Hematopoietic multipotent progenitor cell treated with erythropoietin and hydrocortisone succinate and interleukin-3 and kit ligand, for 8 days (in vitro differentiated cells): ENCODE measurements at regions not wholly inside any gene's neighbourhood (a gene's known extent, or its start where the extent isn't known, plus 50 kb on each side); places are given as distances from the start of the nearest gene placed in this dataset.
"Not testable (repeated sequence)": the region's sequence is repeated elsewhere in the genome, so short reads cannot be mapped to it uniquely, and the experiment has no call there.

Source experiments
- DNase-seq: peaks from one replicate; pipeline ENCODE4 v3.0.0-alpha.2; 2015

DNA sequence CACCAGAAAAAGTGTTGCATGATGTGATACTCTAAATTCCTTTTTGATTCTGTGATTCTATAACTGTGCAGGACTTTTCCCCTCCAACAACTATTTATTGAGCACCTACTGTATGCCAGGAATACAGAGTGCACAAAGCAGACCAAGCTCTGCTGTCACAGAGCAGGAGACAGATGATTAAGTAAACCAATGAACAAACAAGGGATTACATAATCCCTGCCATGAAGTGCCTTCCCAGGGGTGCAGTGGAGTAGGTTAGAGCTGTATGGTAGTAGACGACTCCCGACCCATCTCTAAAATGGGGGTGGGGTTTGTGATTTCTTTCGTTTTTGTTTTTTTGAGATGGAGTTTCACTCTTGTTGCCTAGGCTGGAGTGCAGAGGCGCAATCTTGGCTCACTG is 213.9 kb downstream of the TBX5 start:
- DNase-seq = no peak

DNA sequence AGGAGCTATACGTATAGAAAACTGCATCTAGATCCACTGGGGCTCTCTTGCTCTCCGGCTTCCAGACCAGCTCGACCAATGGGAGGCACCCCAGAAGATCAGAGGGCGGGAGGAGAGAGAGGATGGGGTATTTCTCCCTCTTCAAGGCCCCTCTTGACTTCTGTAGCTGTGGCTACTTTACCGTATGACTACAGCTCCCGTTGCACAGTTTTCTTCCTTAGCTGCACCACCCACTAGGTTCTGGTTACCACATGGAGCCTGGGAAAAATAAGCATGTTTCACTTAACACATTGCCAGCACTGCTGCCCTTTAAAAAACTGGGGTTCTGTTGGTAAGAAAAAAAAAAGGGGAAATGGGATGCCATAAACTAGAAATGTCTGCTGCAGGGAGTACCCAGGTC is 214.4 kb downstream of the TBX5 start:
- DNase-seq = no peak

GRCh38 chr12:114190971-114191370 is 215.0 kb downstream of the TBX5 start:
- no peak for DNase-seq

DNA sequence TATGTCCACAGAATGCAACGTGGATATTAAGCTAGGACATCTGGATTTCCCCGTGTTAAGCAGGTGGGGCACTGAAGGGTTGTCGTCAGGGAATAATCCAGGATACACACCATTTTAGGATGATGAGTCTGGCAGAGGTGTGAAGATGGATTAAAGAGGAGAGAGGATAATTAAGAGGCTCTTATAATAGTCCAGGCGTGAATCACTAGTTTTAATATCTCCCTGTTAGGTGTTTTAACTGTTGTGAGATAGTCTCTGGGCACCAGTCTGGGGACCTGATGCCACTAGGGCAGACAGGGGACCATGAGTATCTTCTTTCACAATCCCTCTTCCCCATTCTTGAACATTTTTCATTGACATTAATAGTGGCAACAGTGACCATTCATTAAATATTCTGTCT is 216.7 kb downstream of the TBX5 start:
- no peak for DNase-seq

DNA sequence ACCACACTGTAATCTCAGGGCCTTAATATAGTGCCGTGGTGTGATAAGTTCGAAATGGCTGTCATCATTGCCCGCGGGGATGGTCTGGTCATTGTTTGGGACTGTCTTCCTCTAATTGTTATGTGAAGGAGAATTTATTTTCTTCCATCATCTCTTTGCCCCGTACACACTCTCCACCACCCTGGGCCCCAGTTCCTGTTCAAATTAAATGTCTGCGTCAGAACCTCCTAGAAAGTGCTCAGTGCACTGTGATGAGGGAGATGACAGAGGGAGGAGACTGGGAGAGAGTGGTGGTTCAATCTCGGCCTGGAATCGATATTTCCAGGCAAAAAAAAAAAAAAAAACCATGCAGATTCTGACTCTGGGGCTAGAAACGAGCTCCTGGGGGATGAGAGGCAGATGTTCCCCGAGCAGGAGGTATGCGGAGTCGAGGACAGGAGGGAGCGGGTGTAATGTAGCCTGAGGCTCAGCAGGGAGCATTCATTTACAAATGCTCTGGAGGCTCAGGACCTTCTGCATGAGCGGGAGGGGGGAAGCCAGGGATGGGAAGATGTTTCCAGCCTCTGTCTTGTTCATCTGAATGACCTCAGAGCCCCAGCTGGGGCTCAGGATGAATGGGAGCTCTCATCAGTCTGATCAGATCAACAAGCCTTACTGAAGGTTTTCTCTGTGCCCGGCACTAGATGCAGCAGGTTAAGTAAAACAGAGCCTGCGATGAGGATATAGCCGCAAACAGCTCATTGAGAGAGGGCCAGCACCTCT is 219.5 kb downstream of the TBX5 start:
- DNase-seq = no peak

GRCh38 chr12:114185036-114185435 is 218.9 kb upstream of the RBM19 start:
- no peak for DNase-seq

DNA sequence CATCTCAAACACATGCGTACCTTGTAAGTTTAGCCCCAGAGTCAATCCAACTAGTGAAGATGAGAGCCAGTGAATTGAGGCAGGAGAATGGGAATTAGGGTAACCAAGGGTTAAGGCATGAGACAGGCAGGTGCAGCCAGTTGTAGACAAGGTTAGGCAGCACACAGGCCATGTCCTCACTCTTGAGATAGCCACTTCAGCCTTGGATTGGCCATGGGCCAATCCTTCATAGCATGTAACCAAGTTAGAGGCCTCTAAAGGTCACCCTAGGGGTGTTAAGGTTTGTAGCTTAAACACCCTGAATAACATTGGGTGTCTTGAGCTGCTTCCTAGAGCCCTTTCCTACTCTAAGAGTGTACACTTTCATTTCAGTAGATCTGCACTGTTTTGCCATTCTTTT is 208.2 kb upstream of the RBM19 start:
- DNase-seq = no peak

- DNase-seq = no peak
These were observed 206.0 kb upstream of the RBM19 start for GRCh38 chr12:114172135-114172534.

GRCh38 chr12:114168061-114168460 is 201.9 kb upstream of the RBM19 start:
- no peak for DNase-seq

GRCh38 chr12:114167431-114167830 is 201.3 kb upstream of the RBM19 start:
- DNase-seq = no peak

- peak; percentile 23 for DNase-seq
These were observed 200.2 kb upstream of the RBM19 start for GRCh38 chr12:114166362-114166761.

DNA sequence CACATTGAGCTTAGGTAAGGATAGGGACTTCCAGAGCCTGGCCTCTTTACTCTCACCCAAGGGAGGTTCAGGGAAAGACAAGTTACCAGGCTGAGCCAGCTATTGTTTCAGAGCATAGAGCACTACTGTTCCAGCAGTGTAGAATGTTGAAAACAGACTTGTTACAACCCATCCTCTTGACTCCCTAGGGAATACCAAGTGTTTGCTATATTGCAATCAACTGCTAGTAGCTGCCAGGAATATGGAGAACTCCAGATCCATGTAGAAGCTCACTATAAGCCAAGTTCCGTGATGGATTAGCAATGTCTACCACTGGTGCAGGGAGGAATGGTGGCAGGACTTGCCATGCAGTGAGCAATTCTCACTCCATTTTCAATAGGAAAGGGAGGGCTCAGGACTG is 199.8 kb upstream of the RBM19 start:
- no peak for DNase-seq

DNA sequence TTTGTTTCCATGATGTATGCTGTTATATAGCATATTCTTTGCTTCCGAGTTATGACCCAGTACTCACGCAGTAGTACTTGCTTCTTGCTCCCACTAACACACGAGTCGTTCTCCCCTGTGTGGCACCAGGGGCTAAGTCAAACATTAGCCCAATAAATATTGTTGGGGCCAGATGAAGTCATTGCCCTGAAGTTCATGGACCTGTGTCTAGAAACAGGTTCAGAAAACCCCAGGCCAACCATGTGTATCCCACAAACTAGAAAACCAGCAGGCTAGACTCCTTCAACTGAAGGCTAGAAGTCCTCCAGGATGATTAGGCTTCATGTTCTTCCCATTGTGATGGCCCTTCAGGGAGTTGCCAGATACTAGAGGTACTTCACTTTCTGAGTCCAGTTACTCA is 198.2 kb upstream of the RBM19 start:
- DNase-seq = no peak

DNA sequence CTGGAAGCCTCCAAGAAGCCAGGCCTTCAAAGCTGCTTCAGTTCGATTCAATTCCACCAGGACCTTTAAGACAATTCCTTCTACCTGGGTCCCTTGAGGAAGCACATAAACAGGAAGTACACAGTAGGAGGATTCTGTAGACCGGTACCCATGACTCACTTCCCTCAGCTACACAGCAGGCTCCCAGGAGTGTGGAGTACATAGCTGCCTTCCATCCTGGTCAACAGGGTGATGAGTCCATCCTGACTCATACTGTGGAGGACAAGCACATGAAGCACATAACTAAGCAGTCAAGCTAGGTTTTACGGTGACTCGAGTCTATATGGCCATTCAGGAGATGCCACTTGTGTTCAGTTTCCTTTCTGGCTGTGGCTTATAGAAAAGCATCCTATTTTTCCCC is 197.6 kb upstream of the RBM19 start:
- no peak for DNase-seq

DNA sequence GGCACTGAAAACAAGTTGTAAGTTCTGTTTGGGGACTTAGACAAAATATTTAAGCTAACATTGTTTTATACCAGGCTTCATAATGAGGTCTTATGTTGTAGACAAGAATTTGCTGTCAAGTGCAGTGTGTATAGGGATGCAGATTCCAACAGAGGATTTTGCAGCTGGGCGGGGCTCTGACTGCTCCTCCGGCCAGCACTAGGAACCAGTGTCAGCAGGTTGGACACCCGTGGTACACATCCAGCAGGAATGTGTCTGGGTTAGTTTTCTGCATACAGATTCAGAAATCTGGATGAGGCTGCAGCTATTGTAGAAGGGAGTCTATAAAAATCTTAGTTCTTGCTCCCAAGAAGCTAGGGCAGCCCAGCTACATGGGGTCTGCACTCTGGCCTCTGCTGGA is 194.3 kb upstream of the RBM19 start:
- DNase-seq = no peak

GRCh38 chr12:114152890-114153289 is 186.8 kb upstream of the RBM19 start:
- DNase-seq = no peak

- DNase-seq = no peak
These were observed 185.9 kb upstream of the RBM19 start for GRCh38 chr12:114152066-114152465.

GRCh38 chr12:114150584-114150983 is 184.5 kb upstream of the RBM19 start:
- not testable (repeated sequence) for DNase-seq

DNA sequence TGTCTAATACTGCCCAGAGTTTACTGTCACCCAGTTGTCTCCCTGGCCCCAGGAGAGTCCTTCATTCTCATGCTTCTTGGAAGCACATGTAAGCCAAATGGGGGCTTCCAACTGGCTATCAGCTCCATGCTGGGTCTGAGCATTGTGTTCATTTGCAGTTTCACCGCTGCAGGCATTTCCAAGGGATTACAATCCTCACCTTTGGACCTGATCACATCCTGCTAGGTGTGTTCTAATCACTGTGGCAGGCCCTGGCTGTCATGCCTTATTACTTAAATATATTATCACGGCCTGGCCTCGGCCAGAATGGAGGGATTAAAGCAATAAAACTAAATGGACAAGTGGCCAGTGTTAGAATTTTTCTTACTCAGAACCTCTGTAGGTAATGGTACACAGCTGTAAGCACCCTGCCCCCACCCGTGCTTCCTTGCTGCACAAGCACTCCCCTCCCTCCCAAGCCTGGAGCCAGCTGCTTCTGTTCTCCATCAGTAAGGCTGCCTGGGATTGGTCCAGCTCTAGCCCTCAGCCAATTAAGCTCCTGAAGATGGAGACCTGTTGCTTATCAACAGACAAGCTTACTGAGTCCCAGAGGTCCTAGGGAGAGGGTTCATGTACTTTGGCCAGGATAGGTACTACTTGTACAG is 175.9 kb upstream of the RBM19 start:
- DNase-seq = no peak

DNA sequence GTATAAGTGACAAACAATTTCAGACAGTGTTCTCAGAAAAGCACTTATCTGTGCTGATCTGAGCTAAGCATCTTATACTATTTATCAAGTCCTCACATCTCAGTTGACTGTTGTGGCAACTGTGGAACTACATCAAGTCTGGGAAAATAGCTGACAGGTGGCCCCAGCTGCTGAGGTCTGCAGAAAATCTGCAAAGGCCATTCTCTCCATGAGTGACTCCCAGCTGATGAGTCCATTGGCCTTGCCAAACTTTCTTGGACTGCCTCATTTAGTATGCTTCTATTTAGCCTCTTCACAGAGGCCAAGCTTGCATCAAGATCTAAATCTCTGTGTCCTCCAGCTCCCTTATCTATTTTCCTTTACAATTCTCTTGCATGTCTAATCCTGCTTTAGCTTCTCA is 174.5 kb upstream of the RBM19 start:
- DNase-seq = no peak

- DNase-seq = no peak
These were observed 170.5 kb upstream of the RBM19 start for GRCh38 chr12:114136631-114137030.

- no peak for DNase-seq
These were observed 168.8 kb upstream of the RBM19 start for GRCh38 chr12:114134922-114135321.

- DNase-seq = no peak
These were observed 165.7 kb upstream of the RBM19 start for GRCh38 chr12:114131824-114132223.

- DNase-seq = no peak
These were observed 157.0 kb upstream of the RBM19 start for GRCh38 chr12:114123108-114123507.

- DNase-seq = no peak
These were observed 155.9 kb upstream of the RBM19 start for GRCh38 chr12:114122016-114122415.
